Hepatocyte (in vitro differentiated cells): ENCODE measurements at regions not wholly inside any gene's neighbourhood (a gene's known extent, or its start where the extent isn't known, plus 50 kb on each side); places are given as distances from the start of the nearest gene placed in this dataset.

Experiments
- DNase-seq: peaks from one replicate; pipeline ENCODE4 v3.0.0-alpha.2; 2016; ENCODE audit warnings: low spot score
- H2AFZ ChIP-seq: fragments of 200-600 bp; sonication (generic); 2 replicates; pipeline ENCODE4 v1.6.0; 2016; ENCODE audit warnings: antibody characterized with exemption, mild to moderate bottlenecking
- H3K27ac ChIP-seq: fragments of 200-600 bp; sonication (generic); 2 replicates; pipeline ENCODE4 v1.5.1; 2016; ENCODE audit warnings: mild to moderate bottlenecking
- H3K27me3 ChIP-seq: fragments of 200-600 bp; sonication (generic); 2 replicates; pipeline ENCODE4 v1.6.1; 2016
- H3K36me3 ChIP-seq: fragments of 200-600 bp; sonication (generic); replicated peaks from 2 replicates; pipeline ENCODE4 v1.5.1; 2016; ENCODE audit warnings: low read depth; ENCODE audit not compliant: insufficient read depth
- H3K4me1 ChIP-seq: fragments of 200-600 bp; sonication (generic); 2 replicates; pipeline ENCODE4 v1.5.1; 2016; ENCODE audit warnings: mild to moderate bottlenecking, moderate library complexity; ENCODE audit not compliant: insufficient read depth
- H3K4me2 ChIP-seq: fragments of 200-600 bp; sonication (generic); 2 replicates; pipeline ENCODE4 v1.6.0; 2016
- H3K4me3 ChIP-seq: fragments of 200-600 bp; sonication (generic); 2 replicates; pipeline ENCODE4 v1.5.1; 2016; ENCODE audit warnings: mild to moderate bottlenecking
- H3K79me2 ChIP-seq: fragments of 200-600 bp; sonication (generic); 2 replicates; pipeline ENCODE4 v1.6.0; 2017; ENCODE audit warnings: mild to moderate bottlenecking
- H3K9me2 ChIP-seq: fragments of 200-600 bp; sonication (generic); replicated peaks from 2 replicates; pipeline ENCODE4 v1.6.0; 2017; ENCODE audit warnings: mild to moderate bottlenecking; ENCODE audit not compliant: insufficient read depth
- H3K9me3 ChIP-seq: fragments of 200-600 bp; sonication (generic); 2 replicates; pipeline ENCODE4 v1.5.1; 2016; ENCODE audit warnings: low read depth, mild to moderate bottlenecking
- H4K20me1 ChIP-seq: fragments of 200-600 bp; sonication (generic); 2 replicates; pipeline ENCODE4 v1.6.0; 2016; ENCODE audit warnings: mild to moderate bottlenecking; ENCODE audit not compliant: insufficient read depth, poor library complexity, severe bottlenecking
- CTCF ChIP-seq: fragments of 200-600 bp; sonication (generic); IDR thresholded peaks from 2 replicates; pipeline ENCODE4 v1.5.1; 2016; ENCODE audit warnings: antibody characterized with exemption, mild to moderate bottlenecking; ENCODE audit not compliant: poor library complexity
- EZH2 ChIP-seq: fragments of 200-600 bp; sonication (generic); IDR thresholded peaks from 2 replicates; pipeline ENCODE4 v1.6.1; 2016; ENCODE audit warnings: antibody characterized with exemption, mild to moderate bottlenecking, borderline replicate concordance
- EZH2phosphoT487 ChIP-seq: fragments of 200-600 bp; sonication (generic); IDR thresholded peaks from one replicate; pipeline ENCODE4 v1.6.1; 2018; ENCODE audit warnings: antibody characterized with exemption, mild to moderate bottlenecking, low read depth, moderate library complexity; ENCODE audit not compliant: unreplicated experiment, severe bottlenecking
- WGBS: methylation state at CpG from one replicate; pipeline ENCODE4 v1.1.6; 2016; ENCODE audit warnings: low lambda C conversion rate; ENCODE audit errors: missing lambda C conversion rate; 5-methylcytosine and 5-hydroxymethylcytosine counted together

DNA sequence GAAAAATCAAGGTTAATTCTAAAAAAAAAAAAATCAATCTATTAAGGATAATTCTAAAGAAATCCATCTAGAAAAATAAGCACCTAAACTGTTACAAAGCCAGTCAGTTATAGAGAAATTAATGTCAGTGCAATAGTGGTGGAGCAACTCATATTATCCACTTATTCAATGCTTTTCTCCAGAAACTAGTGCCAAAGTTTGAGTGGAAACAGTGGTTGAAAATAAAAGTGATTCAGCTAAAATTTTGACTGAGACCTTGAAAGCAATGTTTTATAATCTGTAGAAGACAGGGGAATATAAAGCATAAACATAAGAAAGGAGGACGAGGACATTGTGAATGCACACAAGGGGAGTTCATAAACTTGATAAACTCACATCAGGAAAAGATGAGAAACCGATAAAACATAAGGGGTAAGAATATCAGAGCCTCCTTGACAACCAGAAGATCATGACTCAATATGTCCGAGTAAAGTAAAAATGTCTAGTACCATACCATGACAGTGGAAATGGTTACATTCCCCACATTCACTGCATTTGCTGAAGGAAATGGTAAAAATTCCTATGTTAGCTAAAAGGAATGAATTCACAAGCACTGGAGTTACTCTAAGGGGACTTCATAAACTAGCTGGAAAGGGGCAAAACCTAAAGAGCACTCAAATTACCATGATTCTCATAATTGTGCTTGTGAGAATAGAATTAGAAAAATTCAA lies 58.7 kb upstream of the SLC5A12 start:
- Histone ChIP-seq H3K79me2 (no peaks in the 10 kb centered on the region), H2AFZ (no peak overlapping the region), H3K9me3 (no peaks in the 10 kb centered on the region), H3K4me2 (no peak overlapping the region), H4K20me1 (no peaks in the 10 kb centered on the region), H3K4me1 (peaks cover 13% of the 10 kb centered on the region), H3K4me3 (no peak overlapping the region), H3K36me3 (no peaks in the 10 kb centered on the region), H3K9me2 (no peaks in the 10 kb centered on the region), H3K27me3 (no peaks in the 10 kb centered on the region), H3K27ac (no peak overlapping the region)
- TF ChIP-seq EZH2phosphoT487 (no peak), EZH2 (no peak), CTCF (no peak)
- WGBS = 90% methylated on average over 3 of the region's 3 CpGs
- no peak for DNase-seq

DNA sequence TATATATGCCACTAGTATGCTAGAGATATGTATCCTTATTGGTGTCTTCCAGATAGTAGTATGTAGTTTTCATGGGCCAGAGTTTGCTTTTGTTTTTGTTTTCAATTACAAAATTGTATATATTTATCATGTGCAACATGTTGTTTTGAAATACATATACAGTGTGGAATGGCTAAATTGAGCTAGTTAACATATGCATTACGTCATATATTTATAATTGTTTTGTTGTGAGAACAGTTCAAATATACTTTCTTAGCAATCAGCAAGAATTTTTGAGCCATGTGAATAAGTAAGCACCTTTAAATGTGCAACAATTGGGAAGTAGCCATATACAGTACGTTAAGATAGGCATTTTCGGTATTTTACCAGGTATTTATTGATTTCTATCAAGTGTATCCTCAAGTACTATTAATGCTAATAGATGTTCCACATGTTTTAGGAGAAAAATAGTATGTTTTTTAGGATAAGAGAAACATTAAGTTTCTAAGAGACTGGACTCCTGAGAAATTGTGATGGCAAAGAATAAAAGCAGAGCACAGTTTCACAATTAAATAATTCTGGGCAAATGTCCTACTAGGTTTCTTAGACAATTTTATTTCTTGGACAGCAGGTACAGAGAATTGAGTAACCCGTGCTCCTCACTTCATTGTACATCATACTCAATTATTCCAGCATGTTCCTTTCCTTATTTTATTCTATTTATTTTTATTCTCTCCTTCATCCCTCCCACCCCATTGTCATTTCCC lies 60.5 kb upstream of the SLC5A12 start:
- WGBS = 79% methylated on average over 4 of the region's 4 CpGs
- H3K4me1 ChIP-seq = peaks cover 6% of the 10 kb centered on the region
- no peaks in the 10 kb centered on the region for H4K20me1 ChIP-seq
- H3K27ac ChIP-seq = no peak overlapping the region
- H2AFZ ChIP-seq = no peak overlapping the region
- H3K4me3 ChIP-seq = no peak overlapping the region
- TF ChIP-seq EZH2phosphoT487 (no peak), EZH2 (no peak), CTCF (no peak)
- no peaks in the 10 kb centered on the region for H3K9me3 ChIP-seq
- DNase-seq = no peak
- no peaks in the 10 kb centered on the region for H3K9me2 ChIP-seq
- H3K36me3 ChIP-seq = no peaks in the 10 kb centered on the region
- no peaks in the 10 kb centered on the region for H3K27me3 ChIP-seq
- no peaks in the 10 kb centered on the region for H3K79me2 ChIP-seq
- no peak overlapping the region for H3K4me2 ChIP-seq

DNA sequence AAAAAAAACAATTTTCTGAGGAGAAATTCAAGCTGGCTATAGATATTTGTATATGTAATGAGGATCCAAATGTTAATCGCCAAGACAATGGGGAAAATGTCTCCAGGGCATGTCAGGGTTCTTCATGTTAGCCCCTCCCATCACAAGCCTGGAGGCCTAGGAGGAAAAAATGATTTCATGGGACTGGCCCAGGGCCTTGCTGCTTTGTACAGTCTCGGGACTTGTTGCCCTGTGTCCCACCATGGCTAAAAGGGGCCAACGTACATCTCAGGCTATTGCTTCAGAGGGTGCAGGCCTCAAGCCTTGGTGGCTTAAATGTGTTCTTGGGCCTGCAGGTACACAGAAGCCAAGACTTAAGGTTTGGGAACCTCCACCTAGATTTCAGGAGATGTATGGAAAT lies 62.1 kb upstream of the SLC5A12 start:
- Histone ChIP-seq H3K9me3 (no peaks in the 10 kb centered on the region), H3K79me2 (no peaks in the 10 kb centered on the region), H3K36me3 (no peaks in the 10 kb centered on the region), H3K27ac (no peak overlapping the region), H3K4me3 (no peak overlapping the region), H3K4me1 (no peaks in the 10 kb centered on the region), H4K20me1 (no peaks in the 10 kb centered on the region), H2AFZ (no peak overlapping the region), H3K9me2 (no peaks in the 10 kb centered on the region), H3K4me2 (no peak overlapping the region), H3K27me3 (no peaks in the 10 kb centered on the region)
- TF ChIP-seq EZH2phosphoT487 (no peak), CTCF (no peak), EZH2 (no peak)
- 95% methylated on average over 3 of the region's 3 CpGs for WGBS
- DNase-seq = no peak
